ENCODE measurements at regions not wholly inside any gene's neighbourhood (a gene's known extent, or its start where the extent isn't known, plus 50 kb on each side); places are given as distances from the start of the nearest gene placed in this dataset.

DNA sequence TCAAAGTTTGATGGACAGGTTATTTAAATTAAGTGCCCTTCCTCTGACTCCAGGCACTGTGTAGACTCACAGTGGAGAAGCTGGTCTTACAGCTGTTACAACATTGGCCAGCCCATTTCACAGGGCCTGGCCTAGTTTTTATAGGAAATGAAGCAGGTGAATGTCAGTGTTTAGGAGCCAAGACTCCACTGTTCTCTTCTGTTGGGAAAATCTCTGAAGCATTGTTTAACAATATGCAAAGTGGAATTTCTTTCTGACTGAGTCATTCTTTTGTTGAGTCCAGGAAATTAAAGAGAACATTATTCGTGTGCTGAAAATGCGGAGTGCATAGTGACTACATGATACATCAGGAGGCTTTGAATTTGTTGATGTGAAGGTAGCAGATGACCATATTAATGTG, 64.7 kb downstream of the ARRDC4 start:
- no peaks in the 10 kb centered on the region for H3K36me3 ChIP-seq (replicated peaks; ENCODE audit: control insufficient read depth, insufficient read depth, low read length)
- H3K4me3 ChIP-seq (ENCODE audit: insufficient read depth, low read depth, low read length), result no peak overlapping the region
- DNase-seq, result no peak
- H3K27me3 ChIP-seq (ENCODE audit: control insufficient read depth, insufficient read depth, low read length), result no peaks in the 10 kb centered on the region

DNA sequence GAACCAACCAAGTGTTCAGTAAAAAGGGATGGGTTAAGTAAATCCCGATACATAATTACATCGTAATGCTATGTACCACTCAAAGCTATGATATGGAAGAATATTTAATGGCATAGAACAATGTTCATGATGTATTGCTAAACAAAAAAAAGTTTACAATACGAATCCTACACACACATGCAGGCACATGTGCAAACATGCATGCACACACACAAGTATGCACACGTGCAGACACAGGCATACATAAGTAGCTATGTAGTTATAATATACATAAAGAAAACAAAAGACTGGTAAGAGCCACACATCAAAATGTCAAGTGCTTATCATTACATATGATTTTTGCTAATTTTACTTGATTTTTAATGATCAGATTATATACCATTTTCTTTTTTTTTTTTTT, 74.2 kb downstream of the ARRDC4 start:
- H3K4me3 ChIP-seq (ENCODE audit: insufficient read depth, low read depth, low read length), result no peak overlapping the region
- DNase-seq, result no peak
- no peaks in the 10 kb centered on the region for H3K36me3 ChIP-seq (replicated peaks; ENCODE audit: control insufficient read depth, insufficient read depth, low read length)
- H3K27me3 ChIP-seq (ENCODE audit: control insufficient read depth, insufficient read depth, low read length), result no peaks in the 10 kb centered on the region

DNA sequence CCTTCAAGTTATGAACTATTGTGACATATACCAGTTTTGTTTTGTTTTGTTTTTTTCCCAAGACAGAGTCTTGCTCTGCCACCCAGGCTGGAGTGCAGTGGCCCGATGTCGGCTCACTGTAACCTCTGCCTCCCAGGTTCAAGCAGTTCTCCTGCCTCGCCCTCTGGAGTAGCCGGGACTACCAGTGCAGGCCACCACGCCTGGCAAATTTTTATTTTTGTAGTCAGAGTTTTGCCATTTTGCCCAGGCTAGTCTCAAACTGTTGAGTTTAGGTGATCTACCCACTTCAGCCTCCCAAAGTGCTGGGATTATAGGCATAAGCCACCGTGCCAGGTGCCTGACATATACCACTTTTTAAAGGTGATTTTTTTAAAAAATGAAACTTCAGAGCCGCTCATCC, 74.6 kb downstream of the ARRDC4 start:
- DNase-seq, result no peak

DNA sequence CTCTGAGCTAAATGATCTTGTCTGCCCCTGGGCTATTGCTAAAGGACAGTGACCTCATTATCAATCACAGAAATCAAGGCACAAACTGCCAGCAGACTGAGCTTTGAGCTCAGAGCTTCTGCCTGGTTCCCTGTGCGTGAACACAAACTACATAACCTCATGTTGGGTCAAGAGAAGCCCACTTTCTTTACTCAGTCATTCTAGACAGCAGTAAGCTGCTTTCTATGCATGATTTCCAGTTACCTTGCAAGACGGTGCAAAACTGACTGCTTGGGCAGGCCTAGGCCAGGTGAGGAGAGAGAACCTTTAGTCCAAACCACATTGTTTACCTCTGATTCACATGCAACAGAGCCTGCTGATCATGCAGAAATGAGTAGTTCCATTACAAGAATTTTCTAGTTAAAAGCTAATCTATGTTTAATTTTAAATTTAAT, 75.1 kb downstream of the ARRDC4 start:
- Histone ChIP-seq H3K27me3 (ENCODE audit: control insufficient read depth, insufficient read depth, low read length) (no peaks in the 10 kb centered on the region), H3K4me3 (ENCODE audit: insufficient read depth, low read depth, low read length) (no peak overlapping the region), H3K36me3 (replicated peaks; ENCODE audit: control insufficient read depth, insufficient read depth, low read length) (no peaks in the 10 kb centered on the region)
- no peak for DNase-seq

More for the DNA sequence above, 74.6 kb downstream of the ARRDC4 start:
- Histone ChIP-seq H3K4me3 (ENCODE audit: insufficient read depth, low read depth, low read length) (no peak overlapping the region), H3K36me3 (replicated peaks; ENCODE audit: control insufficient read depth, insufficient read depth, low read length) (no peaks in the 10 kb centered on the region), H3K27me3 (ENCODE audit: control insufficient read depth, insufficient read depth, low read length) (no peaks in the 10 kb centered on the region)

DNA sequence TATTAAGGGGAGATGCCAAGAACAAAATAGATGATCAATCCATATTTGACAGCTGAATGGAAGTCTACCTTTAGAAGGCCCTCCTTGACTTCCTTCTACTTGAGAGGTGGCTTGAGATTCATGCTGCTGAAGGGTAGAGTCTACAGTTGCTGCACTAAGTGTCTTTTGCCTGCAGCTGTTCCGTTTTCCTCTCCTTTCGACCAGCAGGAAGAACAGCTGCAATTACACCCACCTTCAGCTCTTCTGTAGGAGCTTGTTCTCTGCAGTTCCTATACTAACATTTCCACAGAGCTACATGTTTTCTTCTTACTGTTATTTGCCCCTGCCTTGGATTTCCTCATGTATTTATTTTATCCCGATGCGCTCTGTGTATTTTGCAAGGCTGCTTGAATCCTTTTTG, 79.1 kb downstream of the ARRDC4 start:
- Histone ChIP-seq H3K4me3 (ENCODE audit: insufficient read depth, low read depth, low read length) (no peak overlapping the region), H3K27me3 (ENCODE audit: control insufficient read depth, insufficient read depth, low read length) (no peaks in the 10 kb centered on the region), H3K36me3 (replicated peaks; ENCODE audit: control insufficient read depth, insufficient read depth, low read length) (no peaks in the 10 kb centered on the region)
- no peak for DNase-seq

DNA sequence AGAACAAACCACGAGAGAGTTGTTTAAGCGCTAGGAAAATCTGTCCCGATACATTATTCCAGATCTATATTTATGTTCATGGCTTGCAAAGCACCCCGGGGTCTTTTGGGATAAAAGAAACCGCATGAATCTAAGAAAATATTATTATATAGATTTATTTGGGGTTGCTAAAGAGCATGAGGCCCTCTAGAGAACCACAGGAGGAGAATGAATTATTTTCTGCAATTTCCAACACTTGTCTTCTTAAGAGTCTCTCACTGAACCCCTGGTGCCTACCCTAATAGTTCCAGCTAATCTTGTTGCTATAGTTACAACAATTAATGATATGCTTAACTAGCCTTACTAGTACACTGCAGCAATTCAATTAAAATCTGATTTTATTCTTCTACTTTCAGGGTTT, 79.6 kb downstream of the ARRDC4 start:
- Histone ChIP-seq H3K4me3 (ENCODE audit: insufficient read depth, low read depth, low read length) (no peak overlapping the region), H3K36me3 (replicated peaks; ENCODE audit: control insufficient read depth, insufficient read depth, low read length) (no peaks in the 10 kb centered on the region), H3K27me3 (ENCODE audit: control insufficient read depth, insufficient read depth, low read length) (no peaks in the 10 kb centered on the region)
- DNase-seq, result no peak

DNA sequence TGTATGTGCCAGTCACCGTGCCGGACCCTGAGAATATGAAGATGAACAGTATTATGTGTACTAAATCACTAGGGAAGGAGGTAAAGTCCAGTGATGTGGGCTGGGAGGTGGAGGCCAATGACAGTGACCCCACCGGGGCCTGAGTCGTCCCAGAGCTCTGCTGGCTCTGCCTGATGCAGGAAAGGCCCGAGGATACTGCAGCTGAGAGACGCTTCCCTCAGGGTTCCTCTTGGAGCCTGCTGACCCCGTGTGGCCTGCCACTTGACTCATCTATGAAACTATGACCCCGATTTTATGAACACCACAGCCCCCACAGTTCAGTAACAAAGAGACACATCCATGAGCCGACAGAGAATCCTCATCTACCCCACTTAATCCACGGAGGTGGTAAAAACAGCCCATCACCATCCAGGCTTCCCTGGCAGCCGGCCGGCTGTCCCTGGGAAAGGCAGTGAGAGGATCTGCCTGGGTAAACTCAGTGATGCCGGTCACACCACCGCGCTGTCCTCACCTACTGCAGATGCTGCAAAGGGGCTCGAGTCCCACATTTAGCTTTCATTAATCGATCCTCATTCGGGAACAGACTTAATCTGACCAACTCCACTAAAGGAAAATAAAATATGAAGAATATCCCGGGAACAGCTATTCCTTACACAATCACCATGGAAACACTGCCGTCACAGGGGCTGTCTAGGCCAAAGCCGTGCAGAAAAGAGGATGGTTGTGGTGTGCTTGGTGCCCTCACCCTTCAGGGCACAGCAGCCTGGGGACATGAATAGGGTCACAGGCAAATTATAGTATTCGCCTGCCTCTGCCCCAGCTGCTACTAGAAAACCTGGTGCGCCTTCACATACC, 82.9 kb downstream of the ARRDC4 start:
- DNase-seq, result no peak
- H3K27me3 ChIP-seq (ENCODE audit: control insufficient read depth, insufficient read depth, low read length), result no peaks in the 10 kb centered on the region
- H3K36me3 ChIP-seq (replicated peaks; ENCODE audit: control insufficient read depth, insufficient read depth, low read length), result no peaks in the 10 kb centered on the region
- H3K4me3 ChIP-seq (ENCODE audit: insufficient read depth, low read depth, low read length), result no peak overlapping the region

DNA sequence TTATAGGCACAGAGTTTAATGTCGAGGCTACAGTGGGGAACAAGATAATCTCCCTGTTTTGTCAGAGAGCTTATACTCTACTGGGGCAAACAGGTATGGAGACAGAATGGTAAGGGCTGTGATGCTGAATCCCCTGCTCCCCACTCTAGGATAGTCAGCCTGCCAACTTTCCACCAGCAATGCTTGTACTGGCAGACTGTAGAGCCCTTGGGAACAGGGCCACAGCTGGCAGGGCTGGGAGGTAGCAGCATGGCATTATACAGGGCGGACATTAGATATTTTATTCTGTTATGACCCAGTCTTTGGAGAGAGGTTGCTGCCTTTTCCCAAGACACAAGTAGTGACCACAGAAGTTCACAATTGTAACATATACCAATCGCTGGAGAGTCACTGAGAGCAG, 91.2 kb downstream of the ARRDC4 start:
- H3K27me3 ChIP-seq (ENCODE audit: control insufficient read depth, insufficient read depth, low read length), result no peaks in the 10 kb centered on the region
- H3K36me3 ChIP-seq (replicated peaks; ENCODE audit: control insufficient read depth, insufficient read depth, low read length), result no peaks in the 10 kb centered on the region
- no peak for DNase-seq
- H3K4me3 ChIP-seq (ENCODE audit: insufficient read depth, low read depth, low read length), result no peak overlapping the region

DNA sequence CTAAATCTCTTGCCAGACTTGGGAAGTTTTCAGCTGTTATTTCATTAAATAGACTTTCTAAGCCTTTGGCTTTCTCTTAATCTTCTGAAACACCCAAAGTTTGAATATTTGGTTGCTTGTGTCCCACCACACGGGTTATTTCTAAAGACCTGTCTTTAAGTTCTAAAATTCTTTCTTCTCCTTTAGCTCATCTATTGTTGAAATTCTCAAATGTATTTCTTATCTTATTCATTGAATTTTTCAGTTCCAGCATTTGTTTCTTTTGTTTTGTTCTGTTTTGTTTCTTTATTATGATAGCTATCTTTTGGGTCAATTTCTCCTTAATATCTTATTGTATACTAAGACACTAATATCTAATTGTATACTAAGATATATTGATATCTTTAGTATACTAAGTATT, 97.0 kb downstream of the ARRDC4 start:
- no peak for DNase-seq
- Histone ChIP-seq H3K36me3 (replicated peaks; ENCODE audit: control insufficient read depth, insufficient read depth, low read length) (no peaks in the 10 kb centered on the region), H3K4me3 (ENCODE audit: insufficient read depth, low read depth, low read length) (no peak overlapping the region), H3K27me3 (ENCODE audit: control insufficient read depth, insufficient read depth, low read length) (no peaks in the 10 kb centered on the region)

DNA sequence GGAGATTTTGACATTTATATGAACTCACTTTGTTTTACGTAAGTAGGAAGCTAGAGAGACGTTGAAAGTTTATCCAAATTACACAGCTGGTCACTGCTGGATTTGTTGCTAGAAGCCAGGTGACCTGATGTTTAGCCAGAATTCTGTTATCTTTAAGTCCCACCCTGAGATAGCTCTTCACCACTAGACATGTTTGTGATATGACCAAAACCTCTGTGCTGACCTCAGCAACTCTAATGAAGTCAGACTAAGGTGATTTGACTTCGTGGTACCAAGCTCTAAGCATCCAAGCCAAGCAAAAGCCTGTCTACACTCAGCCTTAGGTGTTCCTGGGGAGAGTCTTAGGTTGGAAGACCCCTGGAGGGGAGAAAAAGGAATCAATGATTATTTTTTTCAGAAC, 102.4 kb downstream of the ARRDC4 start:
- Histone ChIP-seq H3K27me3 (ENCODE audit: control insufficient read depth, insufficient read depth, low read length) (no peaks in the 10 kb centered on the region), H3K36me3 (replicated peaks; ENCODE audit: control insufficient read depth, insufficient read depth, low read length) (no peaks in the 10 kb centered on the region), H3K4me3 (ENCODE audit: insufficient read depth, low read depth, low read length) (no peak overlapping the region)
- no peak for DNase-seq

DNA sequence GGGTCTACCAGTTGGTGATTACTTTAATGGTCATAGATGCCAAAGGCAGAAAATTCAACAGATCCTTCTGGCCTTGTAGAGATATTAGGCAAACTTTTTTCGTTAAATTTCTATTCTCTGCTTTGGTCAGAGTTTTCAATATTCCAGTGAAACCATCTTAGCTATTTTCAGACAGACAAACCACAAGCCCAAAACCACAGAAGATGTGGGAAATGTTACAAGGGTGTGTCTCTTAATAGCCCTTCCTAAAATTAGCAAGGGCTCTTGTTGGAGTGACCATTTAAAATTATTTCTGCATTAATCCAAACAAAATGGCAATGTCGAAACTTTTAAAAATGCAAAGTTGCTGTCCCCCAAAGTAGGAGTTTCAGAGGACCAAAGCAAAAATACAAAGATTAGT, 102.8 kb downstream of the ARRDC4 start:
- Histone ChIP-seq H3K36me3 (replicated peaks; ENCODE audit: control insufficient read depth, insufficient read depth, low read length) (no peaks in the 10 kb centered on the region), H3K27me3 (ENCODE audit: control insufficient read depth, insufficient read depth, low read length) (no peaks in the 10 kb centered on the region), H3K4me3 (ENCODE audit: insufficient read depth, low read depth, low read length) (no peak overlapping the region)
- DNase-seq, result no peak

DNA sequence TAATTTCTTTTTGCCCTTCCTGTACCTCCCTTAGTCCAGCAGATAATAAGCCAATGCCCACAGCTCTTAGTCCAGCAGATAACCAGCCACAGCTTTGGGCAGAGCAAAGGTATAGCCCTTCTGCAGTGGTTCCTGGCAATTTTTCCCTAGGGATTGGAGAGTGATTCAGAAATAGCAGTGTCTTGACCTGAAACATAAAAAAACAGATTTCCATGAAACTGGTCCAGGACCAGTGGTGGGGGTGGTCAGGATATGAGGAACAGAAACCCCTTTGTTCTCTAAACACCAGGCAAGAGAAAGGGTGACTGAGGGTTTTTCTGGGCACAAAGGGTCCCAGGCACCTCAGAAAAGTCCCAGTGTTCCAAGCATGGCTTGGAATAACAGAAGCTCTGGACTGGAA, 103.4 kb downstream of the ARRDC4 start:
- Histone ChIP-seq H3K36me3 (replicated peaks; ENCODE audit: control insufficient read depth, insufficient read depth, low read length) (no peaks in the 10 kb centered on the region), H3K27me3 (ENCODE audit: control insufficient read depth, insufficient read depth, low read length) (no peaks in the 10 kb centered on the region), H3K4me3 (ENCODE audit: insufficient read depth, low read depth, low read length) (no peak overlapping the region)
- DNase-seq, result no peak

DNA sequence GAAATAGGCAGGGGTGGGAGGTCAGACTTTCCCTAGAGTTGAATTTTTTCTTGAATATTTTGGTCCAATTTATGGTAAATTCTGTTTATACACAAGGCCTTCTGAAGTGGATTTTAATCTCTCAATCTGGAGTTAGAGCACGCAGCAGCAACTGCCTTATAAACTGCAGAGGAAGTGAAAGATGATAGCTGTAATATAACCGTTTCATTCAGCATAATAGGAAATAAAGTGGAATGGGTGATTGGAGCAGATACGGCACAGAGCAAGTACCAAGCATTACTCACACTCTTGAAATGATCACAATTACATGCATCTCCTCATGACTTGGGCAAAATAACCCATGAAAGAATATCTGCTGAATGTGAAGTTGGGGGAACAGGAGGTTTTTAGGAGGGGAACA, 106.8 kb downstream of the ARRDC4 start:
- Histone ChIP-seq H3K4me3 (ENCODE audit: insufficient read depth, low read depth, low read length) (no peak overlapping the region), H3K27me3 (ENCODE audit: control insufficient read depth, insufficient read depth, low read length) (no peaks in the 10 kb centered on the region), H3K36me3 (replicated peaks; ENCODE audit: control insufficient read depth, insufficient read depth, low read length) (no peaks in the 10 kb centered on the region)
- no peak for DNase-seq

DNA sequence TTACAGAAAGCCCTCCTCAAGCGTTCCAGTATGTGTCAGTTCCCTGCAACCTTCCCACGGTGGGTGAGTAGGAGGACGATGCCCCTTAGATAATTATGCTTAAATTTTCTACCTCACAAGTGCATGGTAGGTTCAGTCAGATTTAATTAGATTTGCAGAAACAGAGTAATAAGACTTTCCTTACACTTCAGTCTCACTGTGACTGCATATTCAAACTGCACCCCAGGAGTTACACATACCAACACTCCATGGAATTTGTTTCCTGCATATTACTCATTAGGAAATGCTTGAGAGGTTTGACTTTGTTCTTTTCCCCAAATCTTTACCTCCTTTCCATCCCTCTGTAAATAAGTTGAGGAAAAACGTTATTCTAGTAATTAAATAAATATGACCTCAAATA, 108.8 kb downstream of the ARRDC4 start:
- no peaks in the 10 kb centered on the region for H3K27me3 ChIP-seq (ENCODE audit: control insufficient read depth, insufficient read depth, low read length)
- no peaks in the 10 kb centered on the region for H3K36me3 ChIP-seq (replicated peaks; ENCODE audit: control insufficient read depth, insufficient read depth, low read length)
- DNase-seq, result no peak
- H3K4me3 ChIP-seq (ENCODE audit: insufficient read depth, low read depth, low read length), result no peak overlapping the region

DNA sequence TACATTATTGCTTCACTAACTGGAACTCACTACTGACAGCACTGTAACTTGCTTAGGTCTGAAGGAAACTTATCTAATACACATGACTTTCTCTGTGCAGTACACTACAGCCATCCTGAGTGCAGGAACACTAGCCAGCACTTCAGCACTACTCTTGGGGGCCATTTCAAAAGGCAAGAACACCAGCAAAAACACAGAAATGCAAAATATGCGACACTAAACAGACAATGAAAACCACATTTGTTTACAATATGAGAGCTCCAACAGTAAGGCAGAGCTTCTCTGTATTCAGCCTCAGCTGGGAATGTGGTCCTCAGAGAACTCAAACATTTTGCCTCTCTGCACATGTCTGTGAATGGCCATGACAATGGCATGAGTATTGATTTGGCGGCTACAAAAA, 109.6 kb downstream of the ARRDC4 start:
- Histone ChIP-seq H3K27me3 (ENCODE audit: control insufficient read depth, insufficient read depth, low read length) (no peaks in the 10 kb centered on the region), H3K36me3 (replicated peaks; ENCODE audit: control insufficient read depth, insufficient read depth, low read length) (no peaks in the 10 kb centered on the region), H3K4me3 (ENCODE audit: insufficient read depth, low read depth, low read length) (no peak overlapping the region)
- no peak for DNase-seq

DNA sequence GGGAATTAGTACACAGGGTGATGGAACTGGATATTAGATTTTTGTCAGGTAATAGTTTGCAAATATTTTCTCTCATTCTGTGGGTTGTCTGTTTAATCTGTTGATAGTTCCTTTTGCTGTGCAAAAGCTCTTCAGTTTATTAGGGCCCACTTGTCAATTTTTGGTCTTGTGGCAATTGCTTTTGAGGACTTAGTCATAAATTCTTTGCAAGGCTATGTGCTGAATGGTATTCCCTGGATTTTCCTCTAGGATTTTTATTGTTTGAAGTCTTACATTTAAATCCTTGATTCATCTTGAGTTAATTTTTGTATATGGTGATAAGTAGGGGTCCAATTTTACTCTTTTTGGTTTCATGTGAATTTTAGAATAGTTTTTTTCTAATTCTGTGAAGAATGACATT, 111.3 kb downstream of the ARRDC4 start:
- no peaks in the 10 kb centered on the region for H3K36me3 ChIP-seq (replicated peaks; ENCODE audit: control insufficient read depth, insufficient read depth, low read length)
- no peak overlapping the region for H3K4me3 ChIP-seq (ENCODE audit: insufficient read depth, low read depth, low read length)
- no peak for DNase-seq
- H3K27me3 ChIP-seq (ENCODE audit: control insufficient read depth, insufficient read depth, low read length), result no peaks in the 10 kb centered on the region
